GM12873 (cell line): ENCODE measurements at regions not wholly inside any gene's neighbourhood (a gene's known extent, or its start where the extent isn't known, plus 50 kb on each side); places are given as distances from the start of the nearest gene placed in this dataset.

Source experiments
- CTCF ChIP-seq: IDR thresholded peaks from 2 replicates; pipeline ENCODE4 v1.5.1; 2012; ENCODE audit warnings: low read depth, mild to moderate bottlenecking, moderate library complexity, low read length, control low read depth; ENCODE audit not compliant: insufficient read depth; ENCODE audit errors: missing control alignments

GRCh38 chr5:152184266-152184665 is 220.8 kb downstream of the NMUR2 start:
- no peak for TF ChIP-seq CTCF

GRCh38 chr5:152181461-152181860 is 223.6 kb downstream of the NMUR2 start:
- TF ChIP-seq CTCF, result no peak

DNA sequence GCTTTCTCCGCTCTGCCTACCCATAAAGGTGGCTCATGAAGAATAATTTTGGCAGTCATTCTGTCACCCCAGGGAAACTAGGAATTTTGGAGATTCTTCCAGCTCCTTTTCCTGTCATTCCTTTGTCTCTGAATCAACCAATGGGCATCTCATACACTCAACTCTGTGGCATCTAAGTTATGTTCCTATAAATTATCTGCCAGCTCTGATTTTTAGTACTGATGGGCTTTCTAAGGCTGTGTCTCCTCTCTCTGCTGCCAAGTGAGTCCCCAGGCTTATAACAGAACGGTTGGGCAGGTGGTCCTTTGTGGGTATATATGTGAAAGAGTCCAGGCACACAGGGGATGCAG is 226.8 kb downstream of the NMUR2 start:
- TF ChIP-seq CTCF, result no peak

GRCh38 chr5:152177626-152178349 is 227.3 kb downstream of the NMUR2 start:
- no peak for TF ChIP-seq CTCF

GRCh38 chr5:152171888-152172287 is 233.2 kb downstream of the NMUR2 start:
- no peak for TF ChIP-seq CTCF

DNA sequence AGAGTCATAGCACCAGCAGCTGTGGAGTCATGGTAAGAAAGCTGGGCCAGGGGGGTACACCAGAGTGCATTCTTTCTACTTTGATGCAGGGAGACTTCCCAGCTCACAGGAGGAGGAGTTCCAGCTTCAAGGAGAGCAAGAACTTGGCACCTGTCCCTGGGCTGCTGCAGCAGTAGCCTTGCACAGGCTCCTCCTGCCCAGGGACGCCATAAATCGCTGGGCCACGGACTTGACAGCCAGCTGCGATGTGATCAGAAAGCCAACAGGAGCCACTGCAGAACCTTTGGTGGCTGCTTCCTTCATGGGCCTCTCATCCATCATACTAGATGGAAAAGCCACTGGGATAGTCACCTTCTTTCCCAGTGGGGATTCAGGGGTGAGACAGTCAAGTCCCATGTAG is 234.7 kb downstream of the NMUR2 start:
- no peak for TF ChIP-seq CTCF

- TF ChIP-seq CTCF, result no peak
Observed at GRCh38 chr5:152164860-152165259, 240.2 kb upstream of the GLRA1 start.
